IMR-90 (cell line): ENCODE measurements at regions not wholly inside any gene's neighbourhood (a gene's known extent, or its start where the extent isn't known, plus 50 kb on each side); places are given as distances from the start of the nearest gene placed in this dataset.

ENCODE experiments used
- ATAC-seq: fragments of 200-7000 bp; cut with Tn5 transposase; 2 replicates; pipeline ENCODE4 v1.9.1; 2020; ENCODE audit warnings: low read depth, mild to moderate bottlenecking, moderate library complexity
- BruUV-seq: library from RNA; stranded (reverse); fragments of 400-500 nt; replicated peaks from 2 replicates; lab custom pipeline; 2021; lab: Mats Ljungman, UMichigan
- CTCF ChIA-PET: fragments of 300-600 bp; formaldehyde crosslinking; extraction: SDS; loops from one replicate; lab custom pipeline; 2021; ENCODE audit warnings: antibody characterized with exemption; lab: Yijun Ruan, JAX
- POLR2A ChIA-PET: fragments of 300-600 bp; sonication (Branson Sonifier 250); formaldehyde crosslinking; loops from one replicate; lab custom pipeline; 2022; ENCODE audit warnings: antibody characterized with exemption; ENCODE audit not compliant: unreplicated experiment; lab: Charles Lee
- DNase-seq: peaks from one replicate; pipeline ENCODE4 v3.0.0; 2013
- H2AFZ ChIP-seq: replicated peaks from 2 replicates; pipeline ENCODE3; 2013; ENCODE audit warnings: low read length, mild to moderate bottlenecking; ENCODE audit not compliant: poor library complexity
- H2AK5ac ChIP-seq: 2 replicates; pipeline ENCODE4 v1.6.1; 2013; ENCODE audit warnings: low read depth, low read length, inconsistent platforms
- H2AK9ac ChIP-seq: replicated peaks from 2 replicates; pipeline ENCODE3; 2013; ENCODE audit warnings: mild to moderate bottlenecking, low read depth, low read length, moderate library complexity; ENCODE audit not compliant: poor library complexity
- H2BK120ac ChIP-seq: 2 replicates; pipeline ENCODE4 v1.6.1; 2013; ENCODE audit warnings: low read depth, low read length, inconsistent platforms
- H2BK15ac ChIP-seq: 3 replicates; pipeline ENCODE4 v1.6.1; 2013; ENCODE audit warnings: low read depth, low read length, inconsistent platforms
- H2BK20ac ChIP-seq: 2 replicates; pipeline ENCODE4 v1.6.1; 2013; ENCODE audit warnings: low read depth, mild to moderate bottlenecking, inconsistent platforms, low read length, moderate library complexity
- H2BK5ac ChIP-seq: 2 replicates; pipeline ENCODE4 v1.6.1; 2013; ENCODE audit warnings: mild to moderate bottlenecking, low read depth, low read length, inconsistent platforms; ENCODE audit not compliant: poor library complexity, severe bottlenecking
- H3K14ac ChIP-seq: replicated peaks from 2 replicates; pipeline ENCODE4 v1.6.1; 2013; ENCODE audit warnings: low read depth, low read length, inconsistent platforms
- H3K18ac ChIP-seq: 2 replicates; pipeline ENCODE4 v1.6.1; 2013; ENCODE audit warnings: low read depth, low read length, control low read depth
- H3K23ac ChIP-seq: 2 replicates; pipeline ENCODE4 v1.6.1; 2013; ENCODE audit warnings: low read depth, low read length, inconsistent platforms
- H3K27ac ChIP-seq: 2 replicates; pipeline ENCODE4 v1.5.1; 2013; ENCODE audit warnings: mild to moderate bottlenecking, control low read depth, low read length; ENCODE audit not compliant: insufficient read depth
- H3K27me3 ChIP-seq: 2 replicates; pipeline ENCODE4 v1.6.1; 2013; ENCODE audit warnings: low read length; ENCODE audit not compliant: control insufficient read depth, insufficient read depth
- H3K36me3 ChIP-seq: 2 replicates; pipeline ENCODE4 v1.6.1; 2013; ENCODE audit warnings: low read length, mixed read lengths; ENCODE audit not compliant: control insufficient read depth, insufficient read depth
- H3K4ac ChIP-seq: 2 replicates; pipeline ENCODE4 v1.6.1; 2013; ENCODE audit warnings: low read depth, low read length, inconsistent platforms
- H3K4me1 ChIP-seq: 2 replicates; pipeline ENCODE4 v1.6.1; 2013; ENCODE audit warnings: low read length, mixed read lengths; ENCODE audit not compliant: control insufficient read depth, insufficient read depth
- H3K4me2 ChIP-seq: 2 replicates; pipeline ENCODE4 v1.6.1; 2013; ENCODE audit warnings: low read depth, mild to moderate bottlenecking, control low read depth, low read length, moderate library complexity
- H3K4me3 ChIP-seq: 2 replicates; pipeline ENCODE4 v1.5.1; 2013; ENCODE audit warnings: low read depth, mild to moderate bottlenecking, control low read depth, low read length, moderate library complexity; ENCODE audit not compliant: insufficient read depth
- H3K56ac ChIP-seq: 2 replicates; pipeline ENCODE4 v1.6.1; 2013; ENCODE audit warnings: low read length, inconsistent platforms; ENCODE audit not compliant: insufficient read depth; ENCODE audit errors: extremely low read depth
- H3K79me1 ChIP-seq, 2 experiments: 2 replicates each; pipeline ENCODE4 v1.6.1; 2013; ENCODE audit warnings: low read length in 2 of 2, inconsistent platforms in 1 of 2, low read depth in 1 of 2
- H3K9ac ChIP-seq: 2 replicates; pipeline ENCODE4 v1.6.1; 2013; ENCODE audit warnings: low read depth, low read length, control low read depth
- H3K9me1 ChIP-seq: 2 replicates; pipeline ENCODE4 v1.6.1; 2013; ENCODE audit warnings: low read length, inconsistent platforms; ENCODE audit not compliant: insufficient read depth
- H3K9me3 ChIP-seq: 2 replicates; pipeline ENCODE4 v1.6.1; 2013; ENCODE audit warnings: low read length; ENCODE audit not compliant: control insufficient read depth, insufficient read depth
- H4K20me1 ChIP-seq: 2 replicates; pipeline ENCODE4 v1.6.1; 2013; ENCODE audit warnings: low read length, inconsistent platforms; ENCODE audit not compliant: insufficient read depth
- H4K5ac ChIP-seq: 2 replicates; pipeline ENCODE4 v1.6.1; 2013; ENCODE audit warnings: mild to moderate bottlenecking, low read depth, low read length, control low read depth
- H4K8ac ChIP-seq, 2 experiments: 2 replicates each; pipeline ENCODE4 v1.6.1; 2013; ENCODE audit warnings: low read depth in 2 of 2, low read length in 2 of 2, control low read depth in 1 of 2, inconsistent platforms in 1 of 2
- H4K91ac ChIP-seq: 2 replicates; pipeline ENCODE4 v1.6.1; 2013; ENCODE audit warnings: low read depth, low read length, inconsistent platforms; ENCODE audit not compliant: insufficient read depth
- CHD1 ChIP-seq: IDR thresholded peaks from 2 replicates; pipeline ENCODE4 v1.6.1; 2012; ENCODE audit warnings: low read depth, low read length, improper control_type of control experiment
- CTCF ChIP-seq: conservative IDR thresholded peaks from 2 replicates; pipeline ENCODE4 v1.5.1; 2012; ENCODE audit warnings: mild to moderate bottlenecking, low read depth, low read length, improper control_type of control experiment
- ELK1 ChIP-seq: fragments of 150-350 bp; IDR thresholded peaks from 2 replicates; pipeline ENCODE4 v1.6.1; 2016; ENCODE audit warnings: low read depth, mild to moderate bottlenecking, low read length, moderate library complexity, borderline replicate concordance
- MAFK ChIP-seq: IDR thresholded peaks from 2 replicates; pipeline ENCODE4 v1.6.1; 2012; ENCODE audit warnings: low read depth, low read length, improper control_type of control experiment
- MAZ ChIP-seq: IDR thresholded peaks from 2 replicates; pipeline ENCODE4 v1.6.1; 2012; ENCODE audit warnings: low read depth, mild to moderate bottlenecking, low read length, improper control_type of control experiment, moderate library complexity, borderline replicate concordance
- RAD21 ChIP-seq: IDR thresholded peaks from 2 replicates; pipeline ENCODE4 v1.6.1; 2012; ENCODE audit warnings: low read length, improper control_type of control experiment
- RFX5 ChIP-seq: IDR thresholded peaks from 2 replicates; pipeline ENCODE4 v1.8.0; 2012; ENCODE audit warnings: low read depth, mild to moderate bottlenecking, low read length, moderate library complexity
- SMC3 ChIP-seq: fragments of 150-350 bp; IDR thresholded peaks from 2 replicates; pipeline ENCODE4 v1.6.1; 2016; ENCODE audit warnings: low read depth, mild to moderate bottlenecking, antibody characterized with exemption, low read length, moderate library complexity
- USF2 ChIP-seq: fragments of 150-350 bp; IDR thresholded peaks from 2 replicates; pipeline ENCODE4 v1.6.1; 2017; ENCODE audit warnings: mild to moderate bottlenecking, antibody characterized with exemption, low read length, low read depth
- WGBS, 2 experiments: methylation state at CpG; one replicate each; pipeline versions ENCODE4 v1.1.5 to v1.1.7; 2013; ENCODE audit warnings: missing lambda C conversion rate in 2 of 2; ENCODE audit not compliant: insufficient read length in 1 of 2; ENCODE audit errors: extremely low coverage in 2 of 2; 5-methylcytosine and 5-hydroxymethylcytosine counted together
- dilution Hi-C: fragments of 300-500 bp; cut with HindIII; formaldehyde crosslinking; loops from one replicate; pipeline ENCODE4 v1.14.3; 2018; ENCODE audit warnings: low sequenced_read_pairs; ENCODE audit not compliant: unreplicated experiment
- in situ Hi-C: fragments of 300-500 bp; cut with MboI; formaldehyde crosslinking; loops from 3 replicates; pipeline ENCODE4 v1.14.3; 2019; ENCODE audit warnings: low sequenced_read_pairs, inconsistent platforms, mixed read lengths
- intact Hi-C: fragments of 100-400 bp; cut with micrococcal nuclease; formaldehyde crosslinking; loops from 2 replicates; pipeline ENCODE4 v1.10.0; 2022

- H4K8ac ChIP-seq, result no peak overlapping the region
- H2BK15ac ChIP-seq, result no peak overlapping the region
- H4K5ac ChIP-seq, result no peak overlapping the region
- dilution Hi-C loops, result no loop called here
- no peak overlapping the region for H3K18ac ChIP-seq
- no peak overlapping the region for H3K9ac ChIP-seq
- no peak overlapping the region for H3K4me2 ChIP-seq
- no peak overlapping the region for H3K14ac ChIP-seq
- ChIA-PET POLR2A (no interaction called here), CTCF (no interaction called here)
- BruUV-seq, result no TSS peak
- no peaks in the 10 kb centered on the region for H3K36me3 ChIP-seq
- H3K9me1 ChIP-seq, result no peaks in the 10 kb centered on the region
- no peaks in the 10 kb centered on the region for H4K20me1 ChIP-seq
- no peak for TF ChIP-seq CHD1
- no peak for TF ChIP-seq RFX5
- TF ChIP-seq MAZ, result no peak
- no peak for TF ChIP-seq CTCF
- no peak for TF ChIP-seq SMC3
- TF ChIP-seq USF2, result no peak
- TF ChIP-seq MAFK, result no peak
- TF ChIP-seq ELK1, result no peak
- TF ChIP-seq RAD21, result no peak
- H2AK9ac ChIP-seq, result no peak overlapping the region
- H3K27me3 ChIP-seq, result no peaks in the 10 kb centered on the region
- no peak overlapping the region for H3K23ac ChIP-seq
- in situ Hi-C loops, result no loop called here
- no peaks in the 10 kb centered on the region for H3K79me1 ChIP-seq
- no peak overlapping the region for H2AK5ac ChIP-seq
- no peak overlapping the region for H4K91ac ChIP-seq
- DNase-seq, result no peak
- WGBS, 2 experiments, result 20% methylated on average over 1 of the region's 2 CpGs; no CpG with 5 or more reads in 1 of the 2 experiments
- no peak overlapping the region for H3K4me3 ChIP-seq
- no peak overlapping the region for H2BK120ac ChIP-seq
- intact Hi-C loops, result no loop called here
- H3K4ac ChIP-seq, result no peak overlapping the region
- ATAC-seq, result no peak
- no peaks in the 10 kb centered on the region for H3K4me1 ChIP-seq
- H2BK5ac ChIP-seq, result no peak overlapping the region
- H2BK20ac ChIP-seq, result no peak overlapping the region
- peaks cover 6% of the 10 kb centered on the region for H3K9me3 ChIP-seq
- no peak overlapping the region for H2AFZ ChIP-seq
- H3K27ac ChIP-seq, result no peak overlapping the region
- H3K56ac ChIP-seq, result no peak overlapping the region
Measured at GRCh38 chr6:4421837-4422236, 286.5 kb upstream of the ECI2 start.
